ENCODE measurements at regions not wholly inside any gene's neighbourhood (a gene's known extent, or its start where the extent isn't known, plus 50 kb on each side); places are given as distances from the start of the nearest gene placed in this dataset.

DNA sequence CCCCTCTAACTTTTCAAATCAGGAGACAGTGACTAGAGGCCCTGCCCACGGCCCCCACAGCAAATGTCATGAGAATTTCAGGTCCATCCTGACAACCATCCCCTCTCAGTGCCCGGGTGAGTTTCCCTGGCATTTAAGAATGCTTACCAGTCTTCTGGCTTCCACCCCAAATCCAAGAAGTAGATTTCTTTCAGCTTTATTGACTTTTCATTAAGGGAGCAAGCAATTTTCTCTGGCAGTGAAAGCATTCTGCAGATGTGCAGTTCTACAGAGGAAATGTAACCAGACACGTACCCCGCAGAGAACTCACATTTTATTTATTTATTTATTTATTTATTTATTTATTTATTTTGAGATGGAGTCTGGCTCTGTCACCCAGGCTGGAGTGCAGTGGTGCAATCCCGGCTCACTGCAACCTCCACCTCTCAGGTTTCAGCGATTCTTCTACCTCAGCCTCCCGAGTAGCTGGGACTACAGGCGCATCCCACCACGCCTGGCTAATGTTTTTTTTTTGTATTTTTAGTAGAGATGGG lies 120.9 kb upstream of the KCTD7 start:
- TF ChIP-seq, protein P1, sequence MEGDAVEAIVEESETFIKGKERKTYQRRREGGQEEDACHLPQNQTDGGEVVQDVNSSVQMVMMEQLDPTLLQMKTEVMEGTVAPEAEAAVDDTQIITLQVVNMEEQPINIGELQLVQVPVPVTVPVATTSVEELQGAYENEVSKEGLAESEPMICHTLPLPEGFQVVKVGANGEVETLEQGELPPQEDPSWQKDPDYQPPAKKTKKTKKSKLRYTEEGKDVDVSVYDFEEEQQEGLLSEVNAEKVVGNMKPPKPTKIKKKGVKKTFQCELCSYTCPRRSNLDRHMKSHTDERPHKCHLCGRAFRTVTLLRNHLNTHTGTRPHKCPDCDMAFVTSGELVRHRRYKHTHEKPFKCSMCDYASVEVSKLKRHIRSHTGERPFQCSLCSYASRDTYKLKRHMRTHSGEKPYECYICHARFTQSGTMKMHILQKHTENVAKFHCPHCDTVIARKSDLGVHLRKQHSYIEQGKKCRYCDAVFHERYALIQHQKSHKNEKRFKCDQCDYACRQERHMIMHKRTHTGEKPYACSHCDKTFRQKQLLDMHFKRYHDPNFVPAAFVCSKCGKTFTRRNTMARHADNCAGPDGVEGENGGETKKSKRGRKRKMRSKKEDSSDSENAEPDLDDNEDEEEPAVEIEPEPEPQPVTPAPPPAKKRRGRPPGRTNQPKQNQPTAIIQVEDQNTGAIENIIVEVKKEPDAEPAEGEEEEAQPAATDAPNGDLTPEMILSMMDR (conservative IDR thresholded peaks at IDR 0.05; ENCODE audit: low read depth, low read length): no peak
- no peak for TF ChIP-seq EZH2 (IDR thresholded peaks at IDR 0.05; ENCODE audit: borderline replicate concordance, low read depth, low read length, poor library complexity, severe bottlenecking)

All from A673 (cell line).